CD4-positive, alpha-beta T cell (primary cell): ENCODE measurements at regions not wholly inside any gene's neighbourhood (a gene's known extent, or its start where the extent isn't known, plus 50 kb on each side); places are given as distances from the start of the nearest gene placed in this dataset.

ENCODE experiments used
- ATAC-seq: fragments of 200-7000 bp; cut with Tn5 transposase; one replicate; pipeline ENCODE4 v1.10.0; 2022; ENCODE audit warnings: mild to moderate bottlenecking; ENCODE audit not compliant: poor library complexity
- CTCF ChIA-PET: fragments of 350-600 bp; sonication (Branson Sonifier 250); formaldehyde crosslinking; loops from one replicate; lab custom pipeline; 2021; ENCODE audit warnings: antibody characterized with exemption, inconsistent platforms; lab: Charles Lee
- POLR2A ChIA-PET: fragments of 350-600 bp; sonication (Branson Sonifier 250); formaldehyde crosslinking; loops from one replicate; lab custom pipeline; 2021; ENCODE audit warnings: antibody characterized with exemption, inconsistent platforms; lab: Charles Lee
- DNase-seq, 14 experiments: peaks; one replicate each; pipeline ENCODE4 v3.0.0-alpha.2; 2013 to 2020; ENCODE audit warnings: mixed read lengths in 2 of 14
- H3K27ac ChIP-seq, 2 donors: one replicate each; pipeline versions ENCODE4 v1.5.1 to v1.7.0; 2013; ENCODE audit warnings: low read length in 2 of 2, low read depth in 1 of 2, mild to moderate bottlenecking in 1 of 2
- H3K27me3 ChIP-seq, 2 experiments: 1 replicate in 1 of 2; 2 replicates in 1 of 2; pipeline versions ENCODE4 v1.6.1 to v1.7.0; 2013; ENCODE audit warnings: low read length in 2 of 2, control low read depth in 1 of 2, mild to moderate bottlenecking in 1 of 2, moderate library complexity in 1 of 2; ENCODE audit not compliant: insufficient read depth in 2 of 2, control insufficient read depth in 1 of 2
- H3K36me3 ChIP-seq: one replicate; pipeline ENCODE4 v1.6.1; 2013; ENCODE audit warnings: low read length, control low read depth; ENCODE audit not compliant: insufficient read depth
- H3K4me1 ChIP-seq: one replicate; pipeline ENCODE4 v1.6.1; 2013; ENCODE audit warnings: low read length, control low read depth; ENCODE audit not compliant: insufficient read depth
- H3K4me3 ChIP-seq: one replicate; pipeline ENCODE4 v1.5.1; 2013; ENCODE audit warnings: mild to moderate bottlenecking, low read length, moderate library complexity
- H3K9me3 ChIP-seq, 2 experiments: 1 replicate in 1 of 2; 2 replicates in 1 of 2; pipeline versions ENCODE4 v1.6.1 to v1.7.0; 2013; ENCODE audit warnings: low read length in 2 of 2, mild to moderate bottlenecking in 2 of 2, control low read depth in 1 of 2, moderate library complexity in 1 of 2; ENCODE audit not compliant: control insufficient read depth in 1 of 2, insufficient read depth in 1 of 2
- H3K27ac Mint-ChIP-seq: one replicate; pipeline ENCODE4 v1.8.0; 2020; ENCODE audit warnings: mixed read lengths
- H3K27me3 Mint-ChIP-seq: one replicate; pipeline ENCODE4 v1.8.0; 2021; ENCODE audit warnings: mixed read lengths
- H3K36me3 Mint-ChIP-seq: one replicate; pipeline ENCODE4 v1.8.0; 2021; ENCODE audit warnings: low read depth, mixed read lengths
- H3K4me1 Mint-ChIP-seq: one replicate; pipeline ENCODE4 v1.8.0; 2021; ENCODE audit warnings: low read depth, mixed read lengths
- H3K4me3 Mint-ChIP-seq: one replicate; pipeline ENCODE4 v1.8.0; 2020; ENCODE audit warnings: mild to moderate bottlenecking, mixed read lengths
- H3K9me3 Mint-ChIP-seq: one replicate; pipeline ENCODE4 v1.8.0; 2020; ENCODE audit warnings: mixed read lengths
- intact Hi-C, 2 experiments: fragments of 100-400 bp; cut with DNase I in 1 of 2; cut with micrococcal nuclease in 1 of 2; formaldehyde crosslinking; loops; one replicate each; pipeline versions ENCODE4 v1.15.1 to v1.9.0; 2023 to 2025; cut with DNase I, micrococcal nuclease
- TF ChIP-seq, protein P1 (sequence below): fragments of 200-600 bp; IDR thresholded peaks from one replicate; pipeline ENCODE4 v1.8.0; 2022; ENCODE audit warnings: antibody characterized with exemption, mild to moderate bottlenecking

DNA sequence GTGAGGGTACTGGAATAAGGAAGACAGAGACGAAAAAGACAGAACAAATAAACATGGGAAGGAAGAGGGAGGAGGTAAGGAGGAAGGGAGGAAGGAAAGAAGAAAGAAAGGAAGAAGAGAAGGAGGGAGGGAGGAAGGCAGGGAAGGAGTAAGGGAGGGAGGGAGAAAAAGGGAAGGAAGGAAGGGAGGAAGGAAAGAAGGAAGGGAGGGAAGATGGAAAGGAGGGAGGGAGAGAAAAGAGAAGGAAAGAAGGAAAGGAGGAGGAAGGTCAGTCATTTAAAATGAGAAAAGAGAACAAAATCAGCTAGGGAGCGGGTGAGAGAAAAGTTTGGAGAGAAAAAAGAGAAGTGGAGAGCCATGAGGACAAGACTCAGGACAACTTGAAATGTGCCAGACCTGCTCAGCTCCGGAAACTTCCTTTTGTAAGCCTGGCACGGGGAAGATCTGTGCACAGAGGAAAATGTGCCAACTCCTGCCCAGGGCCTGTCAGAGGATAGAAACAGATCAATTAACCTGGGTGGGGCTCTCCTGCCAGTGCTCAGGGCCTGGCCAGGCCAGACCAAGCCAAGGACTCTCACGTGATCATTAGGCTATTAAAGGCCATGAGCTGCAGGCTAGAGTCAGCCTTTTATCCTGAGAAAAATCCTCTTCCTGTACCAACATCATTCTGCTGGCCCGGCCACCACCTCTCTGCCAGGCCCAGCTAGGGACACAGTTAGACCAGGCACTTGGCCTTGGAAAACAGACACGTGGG is 50.1 kb upstream of the BCL6 start:
- TF ChIP-seq, protein P1, sequence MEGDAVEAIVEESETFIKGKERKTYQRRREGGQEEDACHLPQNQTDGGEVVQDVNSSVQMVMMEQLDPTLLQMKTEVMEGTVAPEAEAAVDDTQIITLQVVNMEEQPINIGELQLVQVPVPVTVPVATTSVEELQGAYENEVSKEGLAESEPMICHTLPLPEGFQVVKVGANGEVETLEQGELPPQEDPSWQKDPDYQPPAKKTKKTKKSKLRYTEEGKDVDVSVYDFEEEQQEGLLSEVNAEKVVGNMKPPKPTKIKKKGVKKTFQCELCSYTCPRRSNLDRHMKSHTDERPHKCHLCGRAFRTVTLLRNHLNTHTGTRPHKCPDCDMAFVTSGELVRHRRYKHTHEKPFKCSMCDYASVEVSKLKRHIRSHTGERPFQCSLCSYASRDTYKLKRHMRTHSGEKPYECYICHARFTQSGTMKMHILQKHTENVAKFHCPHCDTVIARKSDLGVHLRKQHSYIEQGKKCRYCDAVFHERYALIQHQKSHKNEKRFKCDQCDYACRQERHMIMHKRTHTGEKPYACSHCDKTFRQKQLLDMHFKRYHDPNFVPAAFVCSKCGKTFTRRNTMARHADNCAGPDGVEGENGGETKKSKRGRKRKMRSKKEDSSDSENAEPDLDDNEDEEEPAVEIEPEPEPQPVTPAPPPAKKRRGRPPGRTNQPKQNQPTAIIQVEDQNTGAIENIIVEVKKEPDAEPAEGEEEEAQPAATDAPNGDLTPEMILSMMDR, result no peak
- ChIA-PET POLR2A (no interaction called here), CTCF (no interaction called here)
- H3K4me3 ChIP-seq, result no peak overlapping the region
- no peak overlapping the region for H3K27ac ChIP-seq
- Mint-ChIP-seq H3K36me3 (no peaks in the 10 kb centered on the region), H3K4me1 (peaks cover 33% of the 10 kb centered on the region), H3K9me3 (no peaks in the 10 kb centered on the region), H3K4me3 (no peak overlapping the region), H3K27me3 (no peaks in the 10 kb centered on the region), H3K27ac (no peak overlapping the region)
- intact Hi-C loops, result no loop called here
- no peaks in the 10 kb centered on the region for H3K9me3 ChIP-seq
- DNase-seq (no peak), ATAC-seq (no peak)
- H3K27me3 ChIP-seq, result no peaks in the 10 kb centered on the region
- no peaks in the 10 kb centered on the region for H3K36me3 ChIP-seq
- H3K4me1 ChIP-seq, result peaks cover 26% of the 10 kb centered on the region

DNA sequence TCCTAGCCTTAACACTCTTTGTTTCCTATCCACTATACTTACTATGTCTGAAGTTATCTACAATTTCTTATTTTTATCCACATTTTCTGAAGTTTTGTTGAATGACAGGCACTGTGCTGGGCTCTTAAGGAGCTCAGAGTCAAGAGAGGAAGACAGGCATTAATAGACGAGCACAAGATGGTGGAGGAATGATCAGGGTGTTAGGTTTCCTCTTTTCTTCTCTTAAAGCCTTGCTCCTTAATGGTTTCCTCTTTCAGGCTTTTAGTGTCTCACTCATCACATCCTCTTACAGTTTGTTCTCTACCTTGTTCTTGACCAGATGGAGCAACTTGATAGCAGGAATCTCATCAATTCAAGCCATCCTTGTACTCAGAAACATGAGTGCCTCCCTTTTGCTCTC is 52.9 kb upstream of the BCL6 start:
- Histone ChIP-seq H3K36me3 (no peaks in the 10 kb centered on the region), H3K4me3 (no peak overlapping the region), H3K9me3 (no peaks in the 10 kb centered on the region), H3K27me3 (no peaks in the 10 kb centered on the region), H3K4me1 (peaks cover 41% of the 10 kb centered on the region), H3K27ac (no peak overlapping the region)
- TF ChIP-seq, protein P1, result no peak
- no peaks in the 10 kb centered on the region for H3K9me3 Mint-ChIP-seq
- H3K4me1 Mint-ChIP-seq, result peaks cover 45% of the 10 kb centered on the region
- ChIA-PET CTCF (interaction anchor here (1.4 to 1.6 kb wide), 2 partner anchors 13 to 50 kb away, joined by 3 read pairs; no protein-coding TSS in a partner anchor), POLR2A (no interaction called here)
- H3K27me3 Mint-ChIP-seq, result no peaks in the 10 kb centered on the region
- intact Hi-C loops, result no loop called here
- ATAC-seq (no peak), DNase-seq (peak in 1 of 14 experiments; percentile 25)
- no peak overlapping the region for H3K4me3 Mint-ChIP-seq
- H3K27ac Mint-ChIP-seq, result no peak overlapping the region
- no peaks in the 10 kb centered on the region for H3K36me3 Mint-ChIP-seq

DNA sequence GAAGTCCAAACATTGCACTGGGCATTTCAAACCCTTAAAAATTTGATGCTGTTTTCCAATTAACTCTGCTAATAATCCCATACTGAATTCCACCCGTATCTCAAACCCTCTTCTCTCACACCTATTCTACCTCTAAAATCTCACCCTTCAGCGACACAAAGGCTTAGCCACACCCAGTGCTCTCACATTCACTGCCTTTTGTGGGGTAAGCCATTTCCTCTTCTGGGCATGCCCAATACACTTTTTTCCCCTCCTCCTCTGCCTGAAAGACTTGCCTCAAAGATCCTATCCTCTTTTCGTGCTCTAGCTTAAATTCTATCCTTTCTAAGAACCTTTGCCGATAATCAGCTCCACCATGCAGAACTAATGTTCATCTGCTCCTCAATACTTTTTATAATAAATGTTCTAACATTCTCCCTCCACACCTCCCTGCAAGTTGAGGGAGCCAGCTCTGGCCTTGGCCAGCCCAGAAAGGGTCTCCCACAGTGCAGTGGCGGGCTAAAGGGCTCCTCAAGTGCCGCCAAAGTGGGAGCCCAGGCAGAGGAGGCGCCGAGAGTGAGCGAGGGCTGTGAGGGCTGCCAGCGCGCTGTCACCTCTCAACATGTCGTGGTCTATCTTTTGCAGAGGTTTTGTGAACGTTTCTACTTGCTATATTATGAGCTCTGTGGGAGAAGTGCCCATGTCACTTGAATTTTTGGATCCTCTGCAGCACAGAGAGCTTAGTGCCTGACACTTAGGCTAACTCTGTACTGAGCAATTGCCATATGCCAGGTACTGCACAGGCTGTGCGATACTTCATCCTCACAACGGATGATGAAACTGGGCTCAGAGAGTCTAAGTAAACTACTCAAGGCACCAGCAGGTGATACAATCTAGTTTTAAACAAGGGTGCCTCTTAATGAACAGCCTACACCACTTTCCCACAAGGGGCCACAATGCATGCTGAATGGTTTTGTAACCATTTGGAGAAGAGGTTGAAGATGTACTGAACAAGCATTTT is 53.6 kb upstream of the BCL6 start:
- intact Hi-C loops, result no loop called here
- Histone ChIP-seq H3K9me3 (no peaks in the 10 kb centered on the region), H3K4me1 (peaks cover 41% of the 10 kb centered on the region), H3K36me3 (no peaks in the 10 kb centered on the region), H3K4me3 (no peak overlapping the region), H3K27ac (no peak overlapping the region), H3K27me3 (no peaks in the 10 kb centered on the region)
- Mint-ChIP-seq H3K27me3 (no peaks in the 10 kb centered on the region), H3K36me3 (no peaks in the 10 kb centered on the region), H3K27ac (no peak overlapping the region), H3K9me3 (no peaks in the 10 kb centered on the region), H3K4me3 (peak overlapping the region; percentile 21), H3K4me1 (peaks cover 48% of the 10 kb centered on the region)
- POLR2A ChIA-PET, result interaction anchor here (0.8 to 1.4 kb wide), 2 partner anchors 15 to 28 kb away, joined by 3 to 4 read pairs; no protein-coding TSS in a partner anchor
- TF ChIP-seq, protein P1, result no peak
- CTCF ChIA-PET, result interaction anchor here (1.4 to 2.1 kb wide), 3 partner anchors 12 to 58 kb away, joined by 3 to 7 read pairs (median 3); no protein-coding TSS in a partner anchor
- DNase-seq (peak in 8 of 14 experiments; percentile 8 to 74 (median 34)), ATAC-seq (peak; percentile 53)
